HT1080 (cell line): ENCODE measurements at regions not wholly inside any gene's neighbourhood (a gene's known extent, or its start where the extent isn't known, plus 50 kb on each side); places are given as distances from the start of the nearest gene placed in this dataset.
A peak's percentile ranks its signal among the peaks of the same experiment; 100 is the strongest.
"Not testable (repeated sequence)": the region's sequence is repeated elsewhere in the genome, so short reads cannot be mapped to it uniquely, and the experiment has no call there.

Experiments used
- DNase-seq: peaks from one replicate; pipeline ENCODE4 v3.0.0-alpha.2; 2015; ENCODE audit warnings: low read depth

DNA sequence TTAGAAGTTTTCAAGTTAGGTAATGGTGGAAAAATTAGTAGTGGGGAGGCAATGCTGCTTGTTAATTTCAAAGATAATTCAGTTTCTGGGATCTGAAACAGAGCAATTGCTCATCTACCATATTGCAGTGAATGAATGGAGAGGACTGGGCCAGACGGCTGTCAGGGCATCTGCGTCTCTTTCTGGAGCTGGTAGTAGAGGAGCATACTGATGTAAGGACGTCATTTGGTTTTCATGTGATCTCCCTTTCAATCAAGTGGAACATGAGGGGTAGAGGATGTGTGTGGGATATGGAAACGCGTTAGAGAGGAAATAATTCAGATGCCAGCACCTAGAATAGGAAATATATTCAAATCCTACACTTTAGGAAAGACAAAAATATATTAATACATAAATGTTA is 490.3 kb downstream of the ADCYAP1 start:
- DNase-seq = no peak

DNA sequence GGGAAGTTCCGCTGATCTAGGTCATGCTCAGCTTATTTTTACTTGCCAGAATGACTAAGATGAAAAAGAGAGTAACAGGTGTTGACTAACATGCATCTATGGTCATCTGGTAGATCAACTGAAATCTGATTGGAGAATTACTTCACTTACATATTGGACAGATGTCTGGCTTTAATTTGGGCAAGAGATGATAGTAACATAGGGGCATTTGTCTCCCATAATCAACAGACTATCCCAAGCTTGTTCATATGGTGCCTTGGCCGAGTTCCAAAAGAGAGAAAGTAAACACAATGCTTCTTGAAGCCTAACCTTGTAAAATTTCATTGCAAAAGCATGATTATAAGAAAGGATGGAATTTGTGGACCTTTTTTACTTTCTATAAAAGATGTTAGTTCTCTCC is 503.7 kb downstream of the ADCYAP1 start:
- DNase-seq = no peak

DNA sequence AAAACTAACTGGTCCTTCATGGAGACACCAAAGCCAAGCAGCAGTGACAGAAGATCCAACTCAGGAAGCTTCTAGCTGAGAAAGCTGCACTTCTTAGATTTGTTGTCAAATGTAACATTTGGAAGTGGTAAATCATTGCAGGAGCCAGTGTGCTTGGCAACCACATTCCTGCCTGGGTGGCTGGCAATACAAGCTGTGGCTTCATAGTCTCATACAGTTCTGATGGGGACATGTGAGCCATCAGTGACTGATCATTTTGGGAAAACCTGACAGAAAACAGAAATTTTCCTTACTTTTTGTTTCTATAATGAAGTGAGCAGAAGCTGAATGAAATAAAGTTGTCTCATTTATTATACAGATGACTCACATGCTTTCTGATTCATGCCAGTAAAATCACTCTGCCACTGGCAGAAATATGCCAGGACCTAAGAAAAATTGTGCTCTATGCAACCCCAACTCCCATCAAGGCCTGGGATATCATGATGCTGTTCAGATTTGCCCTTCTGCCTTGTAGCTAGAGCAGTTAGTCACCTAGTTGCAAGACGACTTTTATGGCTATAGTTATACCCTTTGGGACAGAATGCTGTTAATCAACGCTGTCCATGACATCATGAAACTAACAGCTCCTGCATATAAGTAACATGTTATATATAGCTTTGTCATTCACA is 508.1 kb downstream of the ADCYAP1 start:
- DNase-seq = peak; percentile 38

DNA sequence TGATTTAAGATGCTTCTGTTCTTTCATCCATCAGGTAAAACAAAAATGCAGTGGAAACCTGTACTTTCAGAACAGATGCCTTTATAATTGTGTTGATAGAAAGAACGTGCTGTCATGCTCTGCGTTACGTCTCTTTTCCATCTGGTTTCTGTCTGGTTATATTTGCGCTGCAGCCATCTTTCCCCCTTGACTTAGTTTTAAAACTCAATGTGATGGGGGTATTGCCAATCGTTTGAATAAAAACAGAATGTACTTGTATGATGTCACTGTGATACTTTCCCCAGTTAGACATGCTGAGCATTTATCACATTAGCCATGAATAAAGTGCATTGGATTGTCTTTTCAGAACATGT is 508.6 kb downstream of the ADCYAP1 start:
- DNase-seq = no peak

DNA sequence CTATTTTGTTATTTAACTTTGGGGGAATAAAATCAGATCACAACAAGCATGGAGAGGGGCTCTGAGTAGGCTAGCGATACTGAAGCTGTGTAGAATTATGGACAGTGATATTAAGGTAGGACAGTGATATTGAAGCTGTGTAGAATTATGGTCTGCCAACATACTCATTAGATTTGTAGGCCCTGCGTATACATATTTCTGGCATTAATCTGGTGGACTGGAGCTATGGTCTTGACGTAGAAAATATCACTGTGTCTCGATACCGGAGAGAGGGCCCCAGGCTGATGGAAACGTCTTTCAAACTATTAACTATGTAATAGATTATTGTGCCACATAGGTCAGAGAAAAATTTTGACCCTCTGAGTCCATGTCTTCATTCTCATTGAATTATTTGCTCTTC is 511.4 kb downstream of the ADCYAP1 start:
- no peak for DNase-seq

DNA sequence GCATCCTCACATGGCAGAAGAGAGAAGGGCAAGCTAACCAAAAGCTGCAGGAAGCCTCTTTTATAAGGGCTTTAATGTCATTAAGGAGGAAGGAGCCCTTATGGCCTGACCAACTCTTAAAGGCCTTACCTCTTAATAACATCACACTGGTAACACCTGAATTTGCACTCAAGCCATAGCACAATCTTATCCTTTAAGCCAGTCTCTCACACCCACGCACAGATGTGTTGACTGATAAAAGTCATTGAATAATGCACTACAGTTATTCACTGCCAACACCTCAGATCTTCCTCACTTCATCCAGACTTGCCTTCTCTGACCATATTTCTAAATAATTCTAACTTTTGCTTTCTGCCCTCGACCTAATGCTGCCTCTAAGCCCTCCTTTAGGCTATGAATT is 516.8 kb downstream of the ADCYAP1 start:
- DNase-seq = no peak

DNA sequence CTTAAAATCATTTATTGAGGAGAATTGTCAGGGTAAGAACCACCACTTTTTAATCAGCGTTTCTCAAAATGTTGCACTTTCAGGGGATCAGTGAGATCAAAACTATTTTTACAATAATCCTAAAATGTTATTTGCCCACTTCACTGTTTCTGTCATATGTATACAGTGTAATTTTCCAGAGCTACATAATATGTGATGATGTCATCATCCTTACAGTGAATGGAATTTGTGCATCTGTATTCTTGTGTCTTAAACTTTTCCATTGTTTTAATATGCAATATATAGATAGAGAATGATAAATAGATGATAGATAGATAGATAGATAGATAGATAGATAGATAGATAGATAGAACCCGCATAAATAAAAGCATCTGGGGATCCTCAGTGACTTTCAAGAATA is 518.0 kb downstream of the ADCYAP1 start:
- DNase-seq = no peak

DNA sequence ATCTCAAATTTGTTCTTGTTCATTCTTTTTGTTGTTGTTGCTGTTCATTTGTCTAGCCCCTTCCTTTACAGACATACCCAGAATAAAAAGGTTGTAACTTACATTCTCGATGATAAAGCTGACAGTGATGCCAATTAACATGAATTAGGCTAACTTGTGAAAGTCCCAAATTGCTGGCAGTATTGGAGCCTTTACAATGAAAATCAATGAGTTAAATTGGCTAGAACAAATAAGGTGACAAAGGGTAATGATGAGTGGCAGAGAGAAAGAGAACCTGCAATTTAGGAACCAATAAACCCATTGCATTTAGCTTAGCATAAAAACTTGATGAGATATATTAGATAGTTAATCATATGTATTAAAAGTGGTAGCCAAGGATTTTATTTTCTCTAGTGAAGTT is 521.0 kb downstream of the ADCYAP1 start:
- no peak for DNase-seq

DNA sequence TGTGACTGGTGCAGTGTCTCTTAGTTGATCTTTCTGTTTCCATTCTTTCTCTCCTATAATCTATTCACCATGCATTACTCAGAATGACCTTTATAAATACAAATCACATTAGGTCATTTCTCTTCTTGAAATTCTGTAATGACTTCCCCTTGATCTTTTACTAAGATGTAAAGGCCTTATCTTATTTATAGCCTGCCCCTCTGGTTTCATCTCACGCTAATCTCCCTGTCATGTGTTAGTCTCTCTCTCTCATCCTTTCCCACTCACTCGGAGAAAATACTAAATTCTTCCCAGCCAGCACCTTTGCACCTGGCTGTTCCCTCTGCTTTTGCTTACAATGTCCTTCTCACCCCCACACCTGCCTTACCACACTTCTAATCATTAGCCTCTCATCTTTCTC is 530.8 kb downstream of the ADCYAP1 start:
- DNase-seq = no peak

DNA sequence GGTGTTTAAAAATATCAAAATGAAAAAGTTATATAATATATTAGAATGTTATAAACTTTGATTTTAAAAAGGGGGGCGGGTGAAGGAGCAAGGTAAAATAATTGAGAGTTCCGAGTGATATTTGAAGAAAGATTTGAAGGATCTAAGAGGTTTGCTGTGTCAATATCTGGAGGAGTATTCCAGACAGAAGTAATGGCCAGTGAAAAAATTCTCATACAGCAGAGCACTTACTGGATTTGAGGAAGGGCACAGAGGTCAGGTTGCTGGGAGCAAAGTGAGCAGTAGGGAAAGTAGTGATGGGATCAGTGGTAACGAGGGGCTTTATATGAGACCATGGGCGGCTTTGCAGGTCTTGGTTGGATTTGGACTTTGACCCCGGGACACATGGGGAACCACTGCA is 531.5 kb downstream of the ADCYAP1 start:
- no peak for DNase-seq

DNA sequence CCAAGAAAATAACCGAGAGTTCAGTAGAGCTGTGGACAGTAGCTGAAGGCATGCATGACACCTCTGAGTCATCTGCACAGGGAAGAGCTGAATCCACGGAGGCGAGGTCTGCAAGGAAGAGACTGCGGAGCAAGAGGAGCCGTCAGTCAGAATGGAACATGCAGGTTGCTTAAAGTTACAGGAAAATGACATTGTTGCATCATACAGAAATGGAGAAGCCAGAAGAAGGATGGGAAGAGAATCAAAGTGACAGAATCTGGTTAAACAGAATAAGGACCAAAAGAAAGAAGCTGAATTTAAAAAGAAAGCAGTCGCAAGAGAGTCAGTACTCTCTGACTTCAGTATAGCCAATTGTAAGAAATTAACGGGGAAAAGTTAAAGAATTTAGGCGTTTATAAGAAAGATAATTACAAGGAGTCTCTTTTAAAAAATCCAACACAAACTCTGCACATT is 533.8 kb downstream of the ADCYAP1 start:
- peak; percentile 9 for DNase-seq

DNA sequence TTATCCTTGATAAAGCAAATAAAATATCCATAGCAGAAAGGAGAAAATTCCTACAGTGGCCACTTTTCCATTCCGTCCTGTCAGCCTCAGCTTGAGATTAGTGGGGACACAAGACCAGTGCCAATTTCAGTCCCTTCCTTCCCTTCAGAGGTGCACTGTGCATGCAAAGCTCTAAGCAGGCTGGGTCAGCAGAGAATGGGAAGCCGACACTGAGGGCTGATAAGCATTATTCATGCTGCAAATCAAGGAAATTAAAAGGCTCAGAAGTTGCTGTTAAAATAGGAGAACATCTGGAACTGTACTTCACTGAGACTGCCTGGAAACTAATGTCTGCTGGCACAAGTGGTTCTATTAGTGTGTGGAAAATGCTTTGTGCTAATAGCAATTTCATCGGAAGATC is 534.3 kb downstream of the ADCYAP1 start:
- DNase-seq = no peak

DNA sequence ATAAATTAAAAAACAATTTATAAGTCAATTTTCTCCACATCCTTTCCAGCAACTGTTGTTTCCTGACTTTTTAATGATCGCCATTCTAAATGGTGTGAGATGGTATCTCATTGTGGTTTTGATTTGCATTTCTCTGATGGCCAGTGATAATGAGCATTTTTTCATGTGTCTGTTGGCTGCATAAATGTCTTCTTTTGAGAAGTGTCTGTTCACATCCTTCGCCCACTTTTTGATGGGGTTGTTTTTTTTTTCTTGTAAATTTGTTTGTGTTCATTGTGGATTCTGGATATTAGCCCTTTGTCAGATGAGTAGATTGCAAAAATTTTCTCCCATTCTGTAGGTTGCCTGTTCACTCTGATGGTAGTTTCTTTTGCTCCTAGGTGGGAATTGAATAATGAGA is 539.4 kb downstream of the ADCYAP1 start:
- not testable (repeated sequence) for DNase-seq

DNA sequence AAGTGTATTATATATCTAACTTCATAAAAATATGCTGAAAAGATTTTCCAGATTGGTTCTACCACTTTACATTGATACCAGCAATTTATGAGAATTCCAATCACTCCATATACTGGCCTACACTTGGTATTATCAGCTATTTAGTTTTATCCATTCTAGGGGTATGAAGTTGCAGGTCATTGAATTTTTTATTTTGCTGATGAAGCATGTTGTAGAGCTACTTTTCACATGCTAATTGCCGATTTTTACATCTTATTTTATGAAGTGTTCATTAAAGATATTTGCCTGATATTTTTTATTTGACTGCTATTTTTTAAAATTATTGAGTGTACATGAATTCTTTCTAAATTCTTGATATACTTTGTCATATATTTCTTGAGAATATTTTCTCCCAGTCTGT is 542.1 kb downstream of the ADCYAP1 start:
- no peak for DNase-seq

DNA sequence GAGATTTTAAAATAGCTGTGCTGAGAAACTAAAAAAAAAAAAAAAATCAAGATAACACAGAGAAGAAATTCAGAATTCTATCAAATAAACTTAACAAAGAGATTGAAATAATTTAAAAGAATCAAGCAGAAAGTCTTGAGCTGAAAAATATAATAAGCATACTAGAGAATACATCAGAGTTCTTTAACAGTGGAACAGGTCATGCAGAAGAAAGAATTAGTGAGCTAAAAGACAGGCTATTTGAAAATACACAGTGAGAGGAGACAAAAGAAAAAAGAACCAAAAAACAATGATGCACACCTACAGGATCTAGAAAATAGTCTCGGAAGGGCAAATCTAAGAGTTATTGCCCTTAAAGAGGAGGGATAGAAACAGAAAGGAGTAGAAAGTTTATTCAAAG is 548.1 kb downstream of the ADCYAP1 start:
- no peak for DNase-seq

DNA sequence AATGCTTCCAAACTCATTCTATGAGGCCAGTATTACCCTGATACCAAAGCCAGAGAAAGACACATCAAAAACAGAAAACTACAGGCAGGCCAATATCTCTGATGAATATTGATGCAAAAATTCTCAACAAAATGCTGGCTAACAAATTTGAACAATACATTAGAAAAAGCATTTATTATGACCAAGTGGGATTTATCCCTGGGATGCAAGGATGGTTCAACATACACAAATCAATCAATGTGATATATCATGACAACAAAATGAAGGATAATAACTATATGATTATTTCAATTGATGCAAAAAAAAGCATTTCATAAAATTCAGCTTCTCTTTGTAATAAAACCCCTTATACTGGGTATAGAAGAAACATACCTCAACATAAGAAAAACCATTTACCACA is 550.9 kb downstream of the ADCYAP1 start:
- DNase-seq = no peak

DNA sequence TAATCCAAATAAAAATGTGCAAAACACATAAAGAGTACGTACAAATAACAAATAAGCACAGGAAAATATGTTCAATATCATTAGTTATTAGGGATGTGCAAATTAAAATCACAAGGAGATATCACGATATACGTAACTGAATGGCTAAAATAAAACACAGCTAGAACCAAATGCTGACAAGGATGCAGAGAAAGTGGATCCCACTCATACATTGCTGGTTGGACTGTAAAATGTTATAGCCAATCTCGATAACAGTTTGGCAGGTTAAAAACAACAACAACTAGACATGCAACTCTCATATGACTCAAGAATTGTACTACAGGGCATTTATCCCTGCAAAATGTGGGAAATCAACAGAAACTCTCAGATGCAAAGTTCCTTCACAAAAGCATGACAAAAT is 553.9 kb downstream of the ADCYAP1 start:
- DNase-seq = no peak

DNA sequence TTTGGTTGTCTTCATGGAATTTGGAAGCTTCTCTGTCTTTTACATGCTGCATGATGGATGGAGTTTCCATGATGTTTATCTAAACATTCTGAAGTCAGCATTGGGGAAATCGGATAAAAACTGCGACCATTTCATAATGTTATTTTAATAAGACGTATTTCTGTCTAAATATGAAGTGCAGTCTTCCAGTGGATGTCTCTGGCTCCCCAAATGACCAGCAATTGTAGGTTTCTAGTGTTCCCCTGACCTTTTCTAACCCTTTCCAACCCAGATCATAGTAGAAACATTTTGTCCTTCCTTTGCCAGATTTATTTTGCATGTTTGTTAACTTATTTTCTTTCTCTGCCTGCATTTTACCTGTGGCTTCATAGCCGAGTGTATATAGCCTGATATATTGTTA is 559.3 kb downstream of the ADCYAP1 start:
- no peak for DNase-seq

DNA sequence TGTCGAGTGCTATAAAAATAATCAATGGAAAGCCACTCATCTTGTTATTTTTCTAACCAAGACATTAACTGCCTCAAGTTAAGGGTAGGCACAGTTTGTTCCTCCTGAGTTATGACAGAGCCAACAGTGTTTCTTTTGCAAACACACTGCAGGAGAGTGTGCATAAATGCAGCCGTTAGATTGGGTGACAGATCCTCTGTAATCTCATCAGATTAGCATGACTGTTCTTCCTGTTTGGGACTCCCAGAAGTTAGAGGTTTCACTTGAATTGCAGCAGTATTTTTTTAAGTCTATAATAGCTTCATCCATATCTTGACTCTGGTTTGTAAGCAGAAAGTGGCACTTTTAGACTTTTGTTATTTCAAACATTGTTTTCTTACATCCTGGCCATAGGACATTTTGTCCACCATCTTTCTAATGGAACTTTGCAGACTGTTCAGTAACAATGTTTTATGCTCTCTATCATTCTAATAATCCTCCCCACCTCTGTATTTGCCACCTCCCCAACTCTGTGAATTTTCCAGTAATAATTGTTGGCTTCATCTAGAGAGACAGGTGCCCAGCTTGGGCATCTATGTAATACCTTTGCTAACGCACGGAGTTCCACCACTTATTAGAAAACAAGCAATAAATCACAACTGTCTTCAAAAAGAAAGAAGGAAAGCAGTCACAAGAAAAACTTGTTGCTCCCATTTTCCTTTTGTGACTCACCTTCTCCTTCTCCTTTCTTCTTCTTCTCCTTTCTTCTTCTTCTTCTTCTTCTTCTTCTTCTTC is 560.0 kb downstream of the ADCYAP1 start:
- DNase-seq = no peak

DNA sequence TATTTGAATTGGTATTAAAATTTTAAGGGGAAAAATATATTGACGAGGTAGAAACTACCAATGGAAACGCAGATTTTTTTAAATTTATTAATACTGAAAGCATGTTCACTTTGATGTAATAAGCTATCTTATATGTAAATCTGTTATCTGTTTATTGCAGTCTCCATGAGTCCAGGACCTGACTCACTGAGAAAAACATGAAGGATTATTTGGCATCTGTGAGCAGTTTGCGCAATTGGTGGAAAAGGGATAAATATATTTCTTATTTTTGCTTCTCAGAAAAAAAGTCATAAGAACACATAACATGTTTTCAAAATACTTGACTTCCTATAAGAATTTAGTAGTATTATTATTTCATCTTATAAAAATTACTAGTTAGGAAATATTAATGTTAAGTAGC is 561.4 kb downstream of the ADCYAP1 start:
- no peak for DNase-seq

DNA sequence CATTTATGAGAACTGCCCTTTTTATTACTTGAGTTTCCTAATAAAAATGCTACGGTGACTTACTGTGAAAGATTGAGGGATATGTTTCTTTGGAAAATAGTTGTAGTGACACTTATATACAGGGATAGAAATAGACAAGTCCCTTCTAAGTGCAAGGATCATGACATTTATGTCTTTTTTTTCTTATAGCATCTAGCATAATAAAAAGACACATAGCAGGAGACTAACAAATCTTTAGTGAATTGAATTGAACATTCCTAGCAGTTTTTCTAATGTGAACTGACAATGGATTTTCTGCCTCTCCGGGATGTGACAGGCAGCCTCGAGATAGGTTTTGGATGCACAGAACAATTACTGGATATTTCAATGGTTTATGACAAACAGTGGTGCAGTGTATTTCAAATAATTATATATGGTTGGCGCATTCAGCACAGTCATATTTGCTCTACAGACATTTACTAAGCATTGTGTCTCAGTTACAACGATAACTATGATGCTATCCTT is 562.8 kb downstream of the ADCYAP1 start:
- DNase-seq = no peak

DNA sequence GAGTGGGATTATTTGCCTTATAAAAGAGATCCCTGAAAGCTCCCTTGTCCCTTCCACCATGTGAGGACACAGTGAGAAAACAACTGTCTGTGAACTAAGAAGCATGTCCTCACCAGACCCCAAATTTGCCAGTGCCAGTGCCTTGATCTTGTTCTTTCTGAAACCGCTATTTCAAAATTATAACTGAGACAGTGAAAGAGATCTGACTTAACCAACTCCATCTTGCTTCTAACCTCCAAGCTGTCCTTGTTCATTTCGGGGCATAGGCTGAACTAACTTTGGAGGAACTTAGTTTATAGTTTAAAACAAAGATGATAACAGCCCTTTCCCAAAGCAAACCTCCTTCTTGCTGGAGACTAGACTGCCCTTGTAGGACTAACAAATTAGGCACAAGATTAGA is 563.9 kb downstream of the ADCYAP1 start:
- no peak for DNase-seq

DNA sequence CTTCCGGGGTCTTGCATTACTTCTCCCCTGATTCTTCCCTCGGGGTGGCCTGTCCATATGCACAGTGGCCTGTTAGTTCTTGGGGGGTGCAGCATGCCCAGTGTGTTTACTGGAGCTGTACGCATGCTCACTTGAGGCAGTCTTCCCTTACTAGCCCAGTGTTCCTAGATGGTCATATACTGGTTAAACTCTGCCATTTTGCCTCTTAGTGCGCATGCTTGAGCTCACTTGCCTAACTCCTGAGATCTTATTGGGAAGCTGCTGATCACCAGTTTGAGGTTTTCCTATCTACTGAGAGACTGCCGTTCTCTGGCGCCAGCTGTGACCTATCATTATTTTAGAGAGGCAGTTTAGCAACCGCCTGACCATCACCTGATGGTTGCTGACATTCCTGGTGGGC is 571.2 kb downstream of the ADCYAP1 start:
- no peak for DNase-seq
